AG04450 (cell line): ENCODE measurements at regions not wholly inside any gene's neighbourhood (a gene's known extent, or its start where the extent isn't known, plus 50 kb on each side); places are given as distances from the start of the nearest gene placed in this dataset.

Experiments
- CTCF ChIA-PET: fragments of 300-600, 350-600 bp; formaldehyde crosslinking; extraction: SDS; loops from one replicate; lab custom pipeline; 2022; ENCODE audit warnings: antibody characterized with exemption, inconsistent platforms; lab: Charles Lee
- POLR2A ChIA-PET: fragments of 350-600 bp; formaldehyde crosslinking; extraction: SDS; loops from one replicate; lab custom pipeline; 2021; ENCODE audit warnings: antibody characterized with exemption, inconsistent platforms; lab: Yijun Ruan, JAX
- DNase-seq: peaks from one replicate; pipeline ENCODE4 v3.0.0-alpha.2; 2011; ENCODE audit warnings: low read depth, low spot score
- H3K27ac ChIP-seq: one replicate; pipeline ENCODE4 v1.5.1; 2012; ENCODE audit warnings: low read depth, low read length, control low read depth
- H3K27me3 ChIP-seq: one replicate; pipeline ENCODE4 v1.6.0; 2012; ENCODE audit warnings: low read length; ENCODE audit not compliant: control insufficient read depth, insufficient read depth
- H3K4me3 ChIP-seq: 2 replicates; pipeline ENCODE4 v1.5.1; 2011; ENCODE audit warnings: mild to moderate bottlenecking, low read depth, low read length, control low read depth
- H3K9me3 ChIP-seq: 2 replicates; pipeline ENCODE4 v1.5.1; 2012; ENCODE audit warnings: low read length; ENCODE audit not compliant: control insufficient read depth, insufficient read depth
- CTCF ChIP-seq: IDR thresholded peaks from 2 replicates; pipeline ENCODE4 v1.5.1; 2011; ENCODE audit warnings: low read depth, low read length, control low read depth, inconsistent platforms

DNA sequence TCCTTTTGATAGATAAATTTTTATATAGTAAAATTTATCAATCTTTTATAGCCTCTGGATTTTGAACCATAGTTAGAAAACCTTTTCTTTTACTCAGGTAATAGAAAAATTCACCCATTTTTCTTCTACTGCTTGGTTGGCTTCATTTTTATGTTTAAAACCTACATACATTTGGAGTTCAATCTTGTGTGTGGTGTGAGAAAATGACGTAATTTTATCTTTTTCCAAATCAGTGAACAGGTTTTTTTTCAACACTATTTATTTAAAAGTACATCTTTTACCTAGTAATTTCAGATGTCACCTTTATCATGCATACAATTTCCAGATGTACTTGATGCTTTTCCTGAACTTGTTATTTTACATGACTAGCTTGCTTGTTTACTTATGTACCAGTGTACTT is 200.2 kb downstream of the TRIM36 start:
- no peak for DNase-seq
- TF ChIP-seq CTCF: no peak
- Histone ChIP-seq H3K4me3 (no peak overlapping the region), H3K27ac (no peak overlapping the region), H3K9me3 (no peaks in the 10 kb centered on the region; the same call in 1 of the 2 replicates), H3K27me3 (no peaks in the 10 kb centered on the region)
- POLR2A ChIA-PET: no interaction called here
- CTCF ChIA-PET: no interaction called here

DNA sequence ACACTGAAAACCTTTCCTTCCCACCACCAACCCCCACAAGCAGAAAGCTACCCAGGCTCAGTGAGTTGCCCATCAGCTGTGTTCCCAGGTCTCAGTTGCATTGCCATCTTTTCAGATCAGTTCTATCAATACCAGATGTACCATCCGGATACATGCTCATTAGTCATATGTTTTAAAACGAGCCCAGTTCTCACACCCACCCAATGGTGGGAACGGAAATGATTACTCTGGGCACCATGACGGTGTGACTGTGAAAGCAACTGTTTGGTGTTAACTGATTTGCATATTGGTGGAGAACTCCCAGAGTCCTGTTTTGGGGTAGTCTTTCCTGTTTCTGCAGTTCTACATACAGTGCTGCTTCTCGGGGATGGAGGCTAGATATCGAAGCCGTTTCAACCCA is 212.3 kb downstream of the TRIM36 start:
- no peak overlapping the region for H3K27ac ChIP-seq
- no peaks in the 10 kb centered on the region for H3K27me3 ChIP-seq
- no peaks in the 10 kb centered on the region for H3K9me3 ChIP-seq
- DNase-seq: no peak
- H3K4me3 ChIP-seq: no peak overlapping the region
- TF ChIP-seq CTCF: no peak
- POLR2A ChIA-PET: no interaction called here
- CTCF ChIA-PET: no interaction called here

- CTCF ChIA-PET: no interaction called here
- no peak for DNase-seq
- Histone ChIP-seq H3K27me3 (no peaks in the 10 kb centered on the region), H3K4me3 (no peak overlapping the region), H3K9me3 (peaks cover 5% of the 10 kb centered on the region; the same call in 1 of the 2 replicates), H3K27ac (no peak overlapping the region)
- no peak for TF ChIP-seq CTCF
- POLR2A ChIA-PET: no interaction called here
Observed at GRCh38 chr5:114953565-114953964, 216.1 kb downstream of the TRIM36 start.

DNA sequence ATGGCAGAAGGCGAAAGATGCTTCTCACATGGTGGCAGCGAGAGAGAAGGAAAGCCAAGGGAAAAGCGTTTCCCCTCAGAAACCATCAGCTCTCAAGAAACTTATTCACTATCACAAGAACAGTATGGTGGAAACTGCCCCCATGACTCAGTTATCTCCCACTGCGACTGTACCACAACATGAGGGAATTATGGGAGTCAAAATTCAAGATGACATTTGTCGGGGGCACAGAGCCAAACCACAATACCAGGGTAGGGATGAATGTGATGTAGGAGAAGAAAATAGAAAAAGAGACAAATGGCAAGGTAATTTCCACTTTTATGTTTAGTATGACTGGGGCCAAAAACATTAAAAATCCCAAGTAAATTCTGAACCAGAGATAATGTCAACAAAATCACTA is 216.8 kb downstream of the TRIM36 start:
- CTCF ChIA-PET: no interaction called here
- POLR2A ChIA-PET: no interaction called here
- no peak overlapping the region for H3K4me3 ChIP-seq
- no peak for DNase-seq
- H3K27me3 ChIP-seq: no peaks in the 10 kb centered on the region
- TF ChIP-seq CTCF: no peak
- H3K9me3 ChIP-seq: peaks cover 5% of the 10 kb centered on the region; the same call in 1 of the 2 replicates
- no peak overlapping the region for H3K27ac ChIP-seq

GRCh38 chr5:114949756-114950155 is 220.0 kb downstream of the TRIM36 start:
- Histone ChIP-seq H3K9me3 (peaks cover 5% of the 10 kb centered on the region; the same call in 1 of the 2 replicates), H3K27me3 (no peaks in the 10 kb centered on the region), H3K27ac (no peak overlapping the region), H3K4me3 (no peak overlapping the region)
- CTCF ChIA-PET: no interaction called here
- TF ChIP-seq CTCF: no peak
- DNase-seq: no peak
- POLR2A ChIA-PET: no interaction called here
